GM18858 (cell line): ENCODE measurements at regions not wholly inside any gene's neighbourhood (a gene's known extent, or its start where the extent isn't known, plus 50 kb on each side); places are given as distances from the start of the nearest gene placed in this dataset.
"Not testable (repeated sequence)": the region's sequence is repeated elsewhere in the genome, so short reads cannot be mapped to it uniquely, and the experiment has no call there.

Experiments used
- ATAC-seq: cut with Tn5 transposase; IDR thresholded peaks from one replicate; pipeline ENCODE4 v1.9.1; 2021; ENCODE audit not compliant: unreplicated experiment

- ATAC-seq: no peak
Observed at GRCh38 chr13:53264751-53265385, 236.3 kb downstream of the OLFM4 start.

- ATAC-seq: no peak
Observed at GRCh38 chr13:53266757-53267156, 238.1 kb downstream of the OLFM4 start.

GRCh38 chr13:53269634-53270033 is 241.0 kb downstream of the OLFM4 start:
- no peak for ATAC-seq

DNA sequence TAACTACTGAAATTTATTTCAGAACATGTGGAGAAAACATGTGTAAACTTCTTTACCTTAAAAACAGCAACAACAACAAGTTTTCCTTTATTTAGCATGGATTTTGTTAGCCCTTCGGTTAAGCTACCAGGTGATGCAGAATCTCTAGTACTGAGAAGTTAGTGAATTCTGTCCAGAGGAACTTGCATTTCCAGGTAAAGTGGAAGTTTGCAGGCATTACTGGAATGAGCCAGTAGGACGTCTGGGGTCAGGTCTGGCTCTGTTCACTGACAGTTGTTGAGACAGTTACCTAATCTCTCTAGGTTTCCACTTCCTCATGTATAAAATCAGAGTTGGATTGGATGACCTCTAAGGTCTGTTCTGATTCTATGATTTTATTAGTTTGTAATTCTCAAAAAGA is 244.3 kb downstream of the OLFM4 start:
- ATAC-seq: no peak

GRCh38 chr13:53276265-53276664 is 247.7 kb downstream of the OLFM4 start:
- no peak for ATAC-seq

- ATAC-seq: no peak
Observed at GRCh38 chr13:53281677-53282076, 253.1 kb downstream of the OLFM4 start.

DNA sequence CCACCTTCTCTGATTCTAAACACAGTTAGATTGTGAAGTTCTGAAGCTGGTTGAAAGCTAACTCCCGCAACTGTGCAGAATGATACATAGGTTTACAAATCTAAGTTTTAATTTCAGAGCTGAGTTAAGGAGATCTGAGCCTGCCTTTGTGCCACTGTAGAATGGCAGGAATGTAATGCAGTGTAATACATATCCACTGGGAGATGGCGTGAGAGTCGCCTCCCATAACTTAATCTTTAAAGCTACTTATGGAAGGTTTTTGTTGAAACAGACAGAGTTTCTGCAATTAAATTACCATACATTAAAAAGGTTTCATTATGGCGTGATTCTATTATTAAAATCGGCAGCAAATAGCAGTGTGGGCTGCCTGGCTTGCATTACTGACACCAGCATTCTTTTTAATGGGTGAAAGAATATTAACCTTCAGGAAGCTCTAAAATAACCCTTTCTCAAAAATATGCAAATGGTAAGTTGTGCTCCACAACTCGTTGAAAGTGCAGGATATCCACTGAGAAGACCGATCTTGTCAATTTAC is 257.4 kb downstream of the OLFM4 start:
- ATAC-seq: no peak

DNA sequence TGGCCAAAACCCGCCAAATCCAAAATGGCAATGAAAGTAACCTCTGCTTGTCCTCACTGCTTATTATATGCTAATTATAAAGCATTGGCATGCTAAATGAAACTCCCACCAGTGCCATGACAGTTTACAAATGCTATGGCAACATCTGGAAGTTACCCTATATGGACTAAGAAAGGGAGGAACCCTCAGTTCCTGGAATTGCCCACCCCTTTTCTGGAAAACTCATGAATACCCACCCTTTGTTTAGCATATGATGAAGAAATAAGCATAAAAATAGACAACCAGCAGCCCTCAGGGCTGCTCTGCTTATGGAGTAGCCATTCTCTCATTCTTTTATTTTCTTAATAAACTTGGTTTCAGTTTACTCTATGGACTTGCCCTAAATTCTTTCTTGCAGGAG is 269.8 kb downstream of the OLFM4 start:
- no peak for ATAC-seq

DNA sequence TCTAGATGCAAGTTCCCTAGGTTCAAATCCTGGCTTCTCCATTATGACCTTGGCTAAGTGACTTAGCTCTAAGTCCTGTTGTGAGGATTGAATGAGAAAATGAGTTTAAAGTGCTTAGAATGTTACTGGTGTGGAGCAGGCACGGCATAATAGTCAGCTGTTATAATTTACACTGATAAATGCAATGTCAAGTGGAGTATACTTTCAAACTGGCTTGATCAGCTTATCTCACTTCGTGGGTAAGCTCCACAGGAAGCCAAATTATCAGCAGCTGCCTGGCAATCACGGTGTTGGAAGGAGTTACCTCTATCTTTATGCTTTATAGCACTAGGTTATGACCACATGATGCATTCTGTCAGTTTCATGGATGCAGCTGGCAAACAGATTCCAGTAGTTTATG is 272.8 kb downstream of the OLFM4 start:
- no peak for ATAC-seq

GRCh38 chr13:53305419-53305818 is 276.8 kb downstream of the OLFM4 start:
- not testable (repeated sequence) for ATAC-seq

- ATAC-seq: no peak
Observed at GRCh38 chr13:53310786-53311185, 282.2 kb downstream of the OLFM4 start.

DNA sequence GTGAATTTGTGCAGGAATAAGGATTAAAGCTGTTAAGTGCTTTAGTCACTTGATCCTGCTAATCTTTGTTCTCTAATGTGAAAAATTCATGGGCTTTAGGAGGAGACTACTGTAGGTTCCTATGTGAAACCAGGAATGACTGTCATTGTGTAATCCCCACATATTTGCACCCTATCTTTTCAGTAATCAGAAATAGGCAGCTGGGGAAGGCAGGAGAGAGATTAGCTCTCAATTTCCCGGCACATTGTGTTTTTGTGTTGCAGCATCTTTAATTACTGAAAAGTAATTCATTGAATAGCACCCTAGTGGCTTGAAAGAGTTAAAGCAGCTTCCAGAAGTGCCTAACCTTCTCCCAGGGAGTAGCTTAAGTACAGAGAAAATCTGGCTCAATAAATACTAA is 282.9 kb downstream of the OLFM4 start:
- no peak for ATAC-seq

DNA sequence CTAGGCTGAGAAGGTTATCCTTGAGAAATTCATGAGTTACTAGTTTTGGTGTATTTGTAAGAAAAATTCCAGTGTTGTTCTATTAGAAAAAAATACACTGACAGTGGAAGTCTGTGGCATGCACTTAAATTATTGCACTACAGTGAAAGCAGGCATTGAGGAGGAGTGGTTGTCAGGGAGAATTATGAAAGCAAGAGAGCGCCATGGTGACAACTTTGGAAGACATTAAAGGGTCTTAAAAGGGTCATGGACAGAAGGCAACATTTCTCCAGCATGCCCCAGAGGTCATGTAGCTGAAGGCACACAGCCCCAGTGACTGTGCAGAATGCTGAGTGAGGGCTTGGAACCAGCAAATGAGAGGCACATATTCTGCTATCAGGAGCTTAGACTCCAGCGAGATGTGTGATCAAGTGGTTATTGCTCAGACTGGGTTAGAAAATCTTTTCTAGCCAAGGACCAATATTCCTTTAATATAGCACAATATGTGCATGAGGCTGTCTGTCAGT is 292.7 kb downstream of the OLFM4 start:
- no peak for ATAC-seq

DNA sequence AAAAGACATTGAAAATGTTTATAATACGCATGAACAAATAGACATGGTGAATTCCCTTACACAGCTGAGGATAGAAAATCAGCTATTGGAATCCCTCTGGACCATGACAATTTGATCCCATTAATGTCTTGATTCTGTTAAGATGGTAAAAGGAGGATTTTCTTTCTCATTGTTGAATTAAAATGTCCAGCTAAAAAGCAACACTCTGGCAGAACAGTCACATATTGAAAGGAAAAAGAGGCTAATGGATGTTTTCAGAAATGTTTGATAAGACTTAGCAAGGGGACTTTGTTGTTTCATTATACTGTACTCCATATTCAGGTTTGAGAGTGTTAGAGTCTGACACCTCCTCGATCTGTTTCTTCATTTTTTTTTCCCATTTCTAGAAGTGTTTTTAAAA is 296.0 kb downstream of the OLFM4 start:
- no peak for ATAC-seq

- ATAC-seq: no peak
Observed at GRCh38 chr13:53326716-53327115, 298.1 kb downstream of the OLFM4 start.

- no peak for ATAC-seq
Observed at GRCh38 chr13:53327680-53328315, 299.2 kb downstream of the OLFM4 start.

GRCh38 chr13:53336441-53337160 is 308.0 kb downstream of the OLFM4 start:
- ATAC-seq: no peak

DNA sequence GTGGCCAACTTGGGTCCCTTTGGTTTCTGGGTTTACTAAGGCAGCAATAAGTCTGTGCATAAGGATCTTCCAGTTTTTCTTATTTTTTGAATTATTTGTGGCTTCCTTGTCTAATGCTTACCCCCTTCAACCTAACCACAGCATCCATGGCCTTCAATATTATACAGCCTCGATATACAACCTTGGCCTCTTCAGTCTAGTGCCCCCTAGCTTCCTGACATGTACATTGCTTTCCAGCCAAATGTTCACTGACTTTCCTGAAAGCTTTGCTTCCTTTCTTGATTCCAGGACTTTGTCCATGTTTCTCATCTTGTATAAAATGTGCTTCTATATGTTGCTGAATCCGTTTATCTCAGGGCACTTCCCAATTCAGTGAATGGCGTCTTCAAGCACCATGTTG is 310.1 kb downstream of the OLFM4 start:
- ATAC-seq: no peak

GRCh38 chr13:53340505-53341143 is 312.0 kb downstream of the OLFM4 start:
- no peak for ATAC-seq

GRCh38 chr13:53341144-53341510 is 312.5 kb downstream of the OLFM4 start:
- no peak for ATAC-seq

DNA sequence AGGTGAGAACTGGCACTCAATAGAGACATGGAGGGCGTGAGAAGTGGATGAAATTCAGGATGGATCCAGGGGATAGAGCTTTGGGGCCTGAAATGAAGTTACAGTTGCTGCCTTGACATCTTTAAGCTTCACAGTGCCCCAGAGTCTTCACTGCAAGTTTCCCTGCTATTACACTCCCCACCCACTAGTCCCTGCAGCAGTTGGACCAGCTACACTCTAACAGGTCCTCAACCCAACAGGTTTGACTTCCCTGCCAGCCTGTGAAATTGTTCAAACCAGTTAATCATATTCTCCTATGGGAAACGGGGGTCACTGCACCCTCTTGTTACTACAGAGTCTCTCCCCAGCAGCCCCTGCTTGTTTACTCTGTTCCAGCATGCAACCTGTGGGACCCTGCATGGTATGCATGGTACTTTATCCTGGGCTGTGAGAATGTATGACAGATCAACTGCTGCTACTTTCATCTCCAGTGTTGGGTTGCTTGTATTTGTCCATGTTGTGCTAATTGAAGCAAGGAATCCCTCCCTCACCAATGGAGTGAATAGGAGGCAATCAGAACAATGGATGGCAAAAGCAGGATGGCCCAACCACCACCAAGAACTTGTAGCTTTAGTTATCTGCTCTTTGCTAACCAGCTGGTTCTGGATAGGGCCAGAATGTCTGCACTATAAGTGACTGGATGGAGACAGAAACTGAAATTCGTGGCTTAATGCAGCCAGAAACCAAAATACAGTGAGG is 314.2 kb downstream of the OLFM4 start:
- no peak for ATAC-seq
